WTC11 (cell line): ENCODE measurements at regions not wholly inside any gene's neighbourhood (a gene's known extent, or its start where the extent isn't known, plus 50 kb on each side); places are given as distances from the start of the nearest gene placed in this dataset.

Experiments used
- ATAC-seq: fragments of 200-7000 bp; cut with Tn5 transposase; 2 replicates; pipeline ENCODE4 v1.10.0; 2021; ENCODE audit warnings: mild to moderate bottlenecking, moderate library complexity
- CTCF ChIA-PET: fragments of 300-600 bp; sonication (Branson Sonifier 250); formaldehyde crosslinking; loops from one replicate; lab custom pipeline; 2021; ENCODE audit warnings: antibody characterized with exemption; lab: Charles Lee
- POLR2A ChIA-PET: fragments of 350-600 bp; sonication (Branson Sonifier 250); formaldehyde crosslinking; loops from one replicate; lab custom pipeline; 2021; ENCODE audit warnings: antibody characterized with exemption; lab: Charles Lee
- DNase-seq: peaks from one replicate; pipeline ENCODE4 v3.0.0; 2021; ENCODE audit warnings: low spot score
- H3K27ac Mint-ChIP-seq: 2 replicates; pipeline ENCODE4 v1.8.0; 2021; ENCODE audit warnings: mixed read lengths
- H3K27me3 Mint-ChIP-seq: 2 replicates; pipeline ENCODE4 v1.8.0; 2021; ENCODE audit warnings: low read depth, mild to moderate bottlenecking, moderate library complexity, mixed read lengths
- H3K36me3 Mint-ChIP-seq: 2 replicates; pipeline ENCODE4 v1.8.0; 2021; ENCODE audit warnings: mixed read lengths
- H3K4me1 Mint-ChIP-seq: 2 replicates; pipeline ENCODE4 v1.8.0; 2022; ENCODE audit warnings: mixed read lengths
- H3K4me3 Mint-ChIP-seq: 2 replicates; pipeline ENCODE4 v1.8.0; 2021; ENCODE audit warnings: mild to moderate bottlenecking, moderate library complexity, mixed read lengths
- H3K9me3 Mint-ChIP-seq: 2 replicates; pipeline ENCODE4 v1.8.0; 2021; ENCODE audit warnings: mixed read lengths
- ELF4 ChIP-seq: sonication (generic); formaldehyde crosslinking; IDR thresholded peaks from 2 replicates; pipeline ENCODE4 v1.8.1; 2022; ENCODE audit warnings: low read depth, mild to moderate bottlenecking, moderate library complexity, missing genetic modification reagents
- FOXP1 ChIP-seq: sonication (generic); formaldehyde crosslinking; IDR thresholded peaks from 2 replicates; pipeline ENCODE4 v1.8.0; 2022; ENCODE audit warnings: missing genetic modification reagents, mild to moderate bottlenecking, moderate library complexity, borderline replicate concordance
- KAT7 ChIP-seq: sonication (generic); formaldehyde crosslinking; IDR thresholded peaks from 2 replicates; pipeline ENCODE4 v1.8.1; 2023; ENCODE audit warnings: missing genetic modification reagents, mild to moderate bottlenecking, borderline replicate concordance
- MXD4 ChIP-seq: fragments of 250-450 bp; sonication (Bioruptor Pico); IDR thresholded peaks from 2 replicates; pipeline ENCODE4 v1.8.0; 2021; ENCODE audit warnings: mild to moderate bottlenecking, moderate library complexity, borderline replicate concordance
- NR1H2 ChIP-seq: sonication (generic); formaldehyde crosslinking; IDR thresholded peaks from 2 replicates; pipeline ENCODE4 v1.9.0; 2021; ENCODE audit warnings: mild to moderate bottlenecking, moderate library complexity, missing genetic modification reagents
- NR3C1 ChIP-seq: sonication (generic); formaldehyde crosslinking; conservative IDR thresholded peaks from 2 replicates; pipeline ENCODE4 v1.8.1; 2023; ENCODE audit warnings: low read depth, mild to moderate bottlenecking, missing genetic modification reagents
- PRRX2 ChIP-seq: fragments of 250-450 bp; sonication (Bioruptor Pico); IDR thresholded peaks from 2 replicates; pipeline ENCODE4 v1.8.0; 2021; ENCODE audit warnings: mild to moderate bottlenecking
- SP1 ChIP-seq: sonication (generic); formaldehyde crosslinking; conservative IDR thresholded peaks from 2 replicates; pipeline ENCODE4 v1.8.1; 2022; ENCODE audit warnings: missing genetic modification reagents
- ZNF121 ChIP-seq: sonication (generic); formaldehyde crosslinking; IDR thresholded peaks from 2 replicates; pipeline ENCODE4 v1.8.0; 2023; ENCODE audit warnings: missing genetic modification reagents
- ZNF232 ChIP-seq: sonication (generic); formaldehyde crosslinking; IDR thresholded peaks from 2 replicates; pipeline ENCODE4 v1.8.0; 2022; ENCODE audit warnings: mild to moderate bottlenecking, missing genetic modification reagents
- ZNF317 ChIP-seq: sonication (generic); formaldehyde crosslinking; IDR thresholded peaks from 2 replicates; pipeline ENCODE4 v1.8.1; 2023; ENCODE audit warnings: low read depth, mild to moderate bottlenecking, moderate library complexity, missing genetic modification reagents, borderline replicate concordance
- TF ChIP-seq, protein P1 (sequence below): sonication (generic); formaldehyde crosslinking; conservative IDR thresholded peaks from 2 replicates; pipeline ENCODE4 v1.8.1; 2022; ENCODE audit warnings: mild to moderate bottlenecking, missing genetic modification reagents
- TF ChIP-seq, protein P2 (sequence below): sonication (generic); formaldehyde crosslinking; IDR thresholded peaks from 2 replicates; pipeline ENCODE4 v1.8.1; 2023; ENCODE audit warnings: mild to moderate bottlenecking, missing genetic modification reagents, moderate library complexity
- TF ChIP-seq, protein P3 (sequence below): sonication (generic); formaldehyde crosslinking; IDR thresholded peaks from 2 replicates; pipeline ENCODE4 v1.8.1; 2022; ENCODE audit warnings: low read depth, mild to moderate bottlenecking, moderate library complexity, missing genetic modification reagents, borderline replicate concordance
- TF ChIP-seq, protein P4 (sequence below): fragments of 250-450 bp; sonication (Bioruptor Pico); IDR thresholded peaks from 2 replicates; pipeline ENCODE4 v1.9.0; 2021; ENCODE audit warnings: mild to moderate bottlenecking
- TF ChIP-seq, protein P5 (sequence below): sonication (generic); formaldehyde crosslinking; IDR thresholded peaks from 2 replicates; pipeline ENCODE4 v1.8.0; 2023; ENCODE audit warnings: missing genetic modification reagents, mild to moderate bottlenecking, borderline replicate concordance
- TF ChIP-seq, protein P6 (sequence below): sonication (generic); formaldehyde crosslinking; IDR thresholded peaks from 2 replicates; pipeline ENCODE4 v1.8.0; 2022; ENCODE audit warnings: mild to moderate bottlenecking, missing genetic modification reagents
- TF ChIP-seq, protein P7 (sequence below): sonication (generic); formaldehyde crosslinking; IDR thresholded peaks from 2 replicates; pipeline ENCODE4 v1.8.1; 2023; ENCODE audit warnings: mild to moderate bottlenecking, missing genetic modification reagents, borderline replicate concordance
- TF ChIP-seq, protein P8 (sequence below): fragments of 250-450 bp; sonication (Bioruptor Pico); IDR thresholded peaks from 2 replicates; pipeline ENCODE4 v1.9.0; 2021; ENCODE audit warnings: mild to moderate bottlenecking

DNA sequence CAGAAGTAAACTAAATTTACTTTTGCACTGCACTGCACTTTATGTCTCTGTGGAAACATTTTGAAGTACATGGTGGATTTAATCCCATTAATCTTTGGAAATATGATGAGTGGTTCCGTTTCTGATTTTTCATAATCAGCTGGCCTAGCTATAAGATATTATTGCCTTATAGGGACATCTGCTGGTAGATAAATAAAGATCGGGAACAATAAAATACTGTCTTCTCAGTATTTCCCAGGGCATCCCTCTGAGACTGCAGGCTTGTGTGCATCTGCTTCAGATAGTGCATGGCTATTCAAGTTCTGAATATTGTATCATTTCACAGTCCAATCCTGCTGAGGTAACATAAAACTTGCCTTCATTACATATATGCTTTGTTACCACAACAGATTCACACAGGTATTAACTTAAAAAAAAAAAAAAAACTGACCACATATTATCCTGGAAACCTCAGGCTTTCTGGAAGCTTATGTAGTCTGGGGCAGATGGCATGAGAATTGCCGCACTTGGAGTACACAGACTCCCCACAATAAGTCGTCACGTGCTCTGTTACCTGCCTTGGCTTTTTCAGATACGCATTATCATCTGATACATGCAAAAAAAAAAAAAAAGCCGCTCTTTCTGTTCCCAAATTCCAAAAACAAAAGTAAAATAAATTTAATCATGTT, 330.8 kb upstream of the AGTR1 start:
- H3K9me3 Mint-ChIP-seq = peaks cover 17% of the 10 kb centered on the region
- peak; percentile 28; the same call in 1 of the 2 replicates for ATAC-seq
- no peak for TF ChIP-seq ZNF121 (CRISPR knock-in tag)
- TF ChIP-seq, protein P1, sequence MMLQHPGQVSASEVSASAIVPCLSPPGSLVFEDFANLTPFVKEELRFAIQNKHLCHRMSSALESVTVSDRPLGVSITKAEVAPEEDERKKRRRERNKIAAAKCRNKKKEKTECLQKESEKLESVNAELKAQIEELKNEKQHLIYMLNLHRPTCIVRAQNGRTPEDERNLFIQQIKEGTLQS = no peak
- no peak for TF ChIP-seq NR3C1 (CRISPR knock-in tag)
- TF ChIP-seq, protein P2, sequence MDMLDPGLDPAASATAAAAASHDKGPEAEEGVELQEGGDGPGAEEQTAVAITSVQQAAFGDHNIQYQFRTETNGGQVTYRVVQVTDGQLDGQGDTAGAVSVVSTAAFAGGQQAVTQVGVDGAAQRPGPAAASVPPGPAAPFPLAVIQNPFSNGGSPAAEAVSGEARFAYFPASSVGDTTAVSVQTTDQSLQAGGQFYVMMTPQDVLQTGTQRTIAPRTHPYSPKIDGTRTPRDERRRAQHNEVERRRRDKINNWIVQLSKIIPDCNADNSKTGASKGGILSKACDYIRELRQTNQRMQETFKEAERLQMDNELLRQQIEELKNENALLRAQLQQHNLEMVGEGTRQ (CRISPR knock-in tag) = no peak
- TF ChIP-seq, protein P3, sequence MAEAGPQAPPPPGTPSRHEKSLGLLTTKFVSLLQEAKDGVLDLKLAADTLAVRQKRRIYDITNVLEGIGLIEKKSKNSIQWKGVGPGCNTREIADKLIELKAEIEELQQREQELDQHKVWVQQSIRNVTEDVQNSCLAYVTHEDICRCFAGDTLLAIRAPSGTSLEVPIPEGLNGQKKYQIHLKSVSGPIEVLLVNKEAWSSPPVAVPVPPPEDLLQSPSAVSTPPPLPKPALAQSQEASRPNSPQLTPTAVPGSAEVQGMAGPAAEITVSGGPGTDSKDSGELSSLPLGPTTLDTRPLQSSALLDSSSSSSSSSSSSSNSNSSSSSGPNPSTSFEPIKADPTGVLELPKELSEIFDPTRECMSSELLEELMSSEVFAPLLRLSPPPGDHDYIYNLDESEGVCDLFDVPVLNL (CRISPR knock-in tag) = no peak
- no peak for TF ChIP-seq PRRX2 (CRISPR knock-in tag)
- TF ChIP-seq, protein P4, sequence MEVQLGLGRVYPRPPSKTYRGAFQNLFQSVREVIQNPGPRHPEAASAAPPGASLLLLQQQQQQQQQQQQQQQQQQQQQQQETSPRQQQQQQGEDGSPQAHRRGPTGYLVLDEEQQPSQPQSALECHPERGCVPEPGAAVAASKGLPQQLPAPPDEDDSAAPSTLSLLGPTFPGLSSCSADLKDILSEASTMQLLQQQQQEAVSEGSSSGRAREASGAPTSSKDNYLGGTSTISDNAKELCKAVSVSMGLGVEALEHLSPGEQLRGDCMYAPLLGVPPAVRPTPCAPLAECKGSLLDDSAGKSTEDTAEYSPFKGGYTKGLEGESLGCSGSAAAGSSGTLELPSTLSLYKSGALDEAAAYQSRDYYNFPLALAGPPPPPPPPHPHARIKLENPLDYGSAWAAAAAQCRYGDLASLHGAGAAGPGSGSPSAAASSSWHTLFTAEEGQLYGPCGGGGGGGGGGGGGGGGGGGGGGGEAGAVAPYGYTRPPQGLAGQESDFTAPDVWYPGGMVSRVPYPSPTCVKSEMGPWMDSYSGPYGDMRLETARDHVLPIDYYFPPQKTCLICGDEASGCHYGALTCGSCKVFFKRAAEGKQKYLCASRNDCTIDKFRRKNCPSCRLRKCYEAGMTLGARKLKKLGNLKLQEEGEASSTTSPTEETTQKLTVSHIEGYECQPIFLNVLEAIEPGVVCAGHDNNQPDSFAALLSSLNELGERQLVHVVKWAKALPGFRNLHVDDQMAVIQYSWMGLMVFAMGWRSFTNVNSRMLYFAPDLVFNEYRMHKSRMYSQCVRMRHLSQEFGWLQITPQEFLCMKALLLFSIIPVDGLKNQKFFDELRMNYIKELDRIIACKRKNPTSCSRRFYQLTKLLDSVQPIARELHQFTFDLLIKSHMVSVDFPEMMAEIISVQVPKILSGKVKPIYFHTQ (CRISPR knock-in tag) = no peak
- no peak for TF ChIP-seq FOXP1 (CRISPR knock-in tag)
- peaks cover 3% of the 10 kb centered on the region; the same call in 1 of the 2 replicates for H3K36me3 Mint-ChIP-seq
- ChIA-PET CTCF (interaction anchor here (1.3 kb wide), 1 partner anchor 290 kb away, joined by 3 read pairs; no protein-coding TSS in a partner anchor), POLR2A (no interaction called here)
- H3K27ac Mint-ChIP-seq = no peak overlapping the region
- no peaks in the 10 kb centered on the region for H3K4me1 Mint-ChIP-seq
- no peak overlapping the region for H3K4me3 Mint-ChIP-seq
- no peaks in the 10 kb centered on the region for H3K27me3 Mint-ChIP-seq
- DNase-seq = no peak

DNA sequence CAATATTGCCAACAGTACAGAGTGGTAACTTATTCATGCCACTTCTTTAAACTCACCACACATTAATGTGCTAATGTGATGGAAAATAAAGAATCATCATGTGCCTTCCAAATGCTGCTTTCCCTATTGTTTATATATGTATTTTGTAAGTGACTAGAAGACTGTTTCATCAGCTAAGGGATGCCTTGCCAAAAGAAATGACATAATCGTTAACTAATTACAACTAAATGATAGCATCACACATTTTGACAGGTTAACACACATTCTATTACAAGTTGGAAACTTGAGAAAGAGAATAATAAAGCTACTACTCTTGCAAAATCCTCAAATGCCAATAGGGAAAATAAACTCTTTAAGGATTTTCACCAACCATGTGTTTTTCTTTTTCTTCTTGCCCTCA, 329.9 kb upstream of the AGTR1 start:
- DNase-seq (no peak), ATAC-seq (no peak)
- POLR2A ChIA-PET = no interaction called here
- CTCF ChIA-PET = no interaction called here
- Mint-ChIP-seq H3K4me3 (no peak overlapping the region), H3K27ac (no peak overlapping the region), H3K27me3 (no peaks in the 10 kb centered on the region), H3K9me3 (peaks cover 17% of the 10 kb centered on the region), H3K36me3 (peaks cover 3% of the 10 kb centered on the region; the same call in 1 of the 2 replicates), H3K4me1 (no peaks in the 10 kb centered on the region)
- TF ChIP-seq NR1H2 (CRISPR knock-in tag) = no peak
- TF ChIP-seq, protein P5, sequence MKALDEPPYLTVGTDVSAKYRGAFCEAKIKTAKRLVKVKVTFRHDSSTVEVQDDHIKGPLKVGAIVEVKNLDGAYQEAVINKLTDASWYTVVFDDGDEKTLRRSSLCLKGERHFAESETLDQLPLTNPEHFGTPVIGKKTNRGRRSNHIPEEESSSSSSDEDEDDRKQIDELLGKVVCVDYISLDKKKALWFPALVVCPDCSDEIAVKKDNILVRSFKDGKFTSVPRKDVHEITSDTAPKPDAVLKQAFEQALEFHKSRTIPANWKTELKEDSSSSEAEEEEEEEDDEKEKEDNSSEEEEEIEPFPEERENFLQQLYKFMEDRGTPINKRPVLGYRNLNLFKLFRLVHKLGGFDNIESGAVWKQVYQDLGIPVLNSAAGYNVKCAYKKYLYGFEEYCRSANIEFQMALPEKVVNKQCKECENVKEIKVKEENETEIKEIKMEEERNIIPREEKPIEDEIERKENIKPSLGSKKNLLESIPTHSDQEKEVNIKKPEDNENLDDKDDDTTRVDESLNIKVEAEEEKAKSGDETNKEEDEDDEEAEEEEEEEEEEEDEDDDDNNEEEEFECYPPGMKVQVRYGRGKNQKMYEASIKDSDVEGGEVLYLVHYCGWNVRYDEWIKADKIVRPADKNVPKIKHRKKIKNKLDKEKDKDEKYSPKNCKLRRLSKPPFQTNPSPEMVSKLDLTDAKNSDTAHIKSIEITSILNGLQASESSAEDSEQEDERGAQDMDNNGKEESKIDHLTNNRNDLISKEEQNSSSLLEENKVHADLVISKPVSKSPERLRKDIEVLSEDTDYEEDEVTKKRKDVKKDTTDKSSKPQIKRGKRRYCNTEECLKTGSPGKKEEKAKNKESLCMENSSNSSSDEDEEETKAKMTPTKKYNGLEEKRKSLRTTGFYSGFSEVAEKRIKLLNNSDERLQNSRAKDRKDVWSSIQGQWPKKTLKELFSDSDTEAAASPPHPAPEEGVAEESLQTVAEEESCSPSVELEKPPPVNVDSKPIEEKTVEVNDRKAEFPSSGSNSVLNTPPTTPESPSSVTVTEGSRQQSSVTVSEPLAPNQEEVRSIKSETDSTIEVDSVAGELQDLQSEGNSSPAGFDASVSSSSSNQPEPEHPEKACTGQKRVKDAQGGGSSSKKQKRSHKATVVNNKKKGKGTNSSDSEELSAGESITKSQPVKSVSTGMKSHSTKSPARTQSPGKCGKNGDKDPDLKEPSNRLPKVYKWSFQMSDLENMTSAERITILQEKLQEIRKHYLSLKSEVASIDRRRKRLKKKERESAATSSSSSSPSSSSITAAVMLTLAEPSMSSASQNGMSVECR (CRISPR knock-in tag) = no peak
- TF ChIP-seq SP1 (CRISPR knock-in tag) = no peak
- TF ChIP-seq, protein P6, sequence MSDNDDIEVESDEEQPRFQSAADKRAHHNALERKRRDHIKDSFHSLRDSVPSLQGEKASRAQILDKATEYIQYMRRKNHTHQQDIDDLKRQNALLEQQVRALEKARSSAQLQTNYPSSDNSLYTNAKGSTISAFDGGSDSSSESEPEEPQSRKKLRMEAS (CRISPR knock-in tag) = no peak
- TF ChIP-seq ZNF232 = no peak
- TF ChIP-seq KAT7 (CRISPR knock-in tag) = no peak
- TF ChIP-seq ZNF317 (CRISPR knock-in tag) = no peak
- TF ChIP-seq, protein P7, sequence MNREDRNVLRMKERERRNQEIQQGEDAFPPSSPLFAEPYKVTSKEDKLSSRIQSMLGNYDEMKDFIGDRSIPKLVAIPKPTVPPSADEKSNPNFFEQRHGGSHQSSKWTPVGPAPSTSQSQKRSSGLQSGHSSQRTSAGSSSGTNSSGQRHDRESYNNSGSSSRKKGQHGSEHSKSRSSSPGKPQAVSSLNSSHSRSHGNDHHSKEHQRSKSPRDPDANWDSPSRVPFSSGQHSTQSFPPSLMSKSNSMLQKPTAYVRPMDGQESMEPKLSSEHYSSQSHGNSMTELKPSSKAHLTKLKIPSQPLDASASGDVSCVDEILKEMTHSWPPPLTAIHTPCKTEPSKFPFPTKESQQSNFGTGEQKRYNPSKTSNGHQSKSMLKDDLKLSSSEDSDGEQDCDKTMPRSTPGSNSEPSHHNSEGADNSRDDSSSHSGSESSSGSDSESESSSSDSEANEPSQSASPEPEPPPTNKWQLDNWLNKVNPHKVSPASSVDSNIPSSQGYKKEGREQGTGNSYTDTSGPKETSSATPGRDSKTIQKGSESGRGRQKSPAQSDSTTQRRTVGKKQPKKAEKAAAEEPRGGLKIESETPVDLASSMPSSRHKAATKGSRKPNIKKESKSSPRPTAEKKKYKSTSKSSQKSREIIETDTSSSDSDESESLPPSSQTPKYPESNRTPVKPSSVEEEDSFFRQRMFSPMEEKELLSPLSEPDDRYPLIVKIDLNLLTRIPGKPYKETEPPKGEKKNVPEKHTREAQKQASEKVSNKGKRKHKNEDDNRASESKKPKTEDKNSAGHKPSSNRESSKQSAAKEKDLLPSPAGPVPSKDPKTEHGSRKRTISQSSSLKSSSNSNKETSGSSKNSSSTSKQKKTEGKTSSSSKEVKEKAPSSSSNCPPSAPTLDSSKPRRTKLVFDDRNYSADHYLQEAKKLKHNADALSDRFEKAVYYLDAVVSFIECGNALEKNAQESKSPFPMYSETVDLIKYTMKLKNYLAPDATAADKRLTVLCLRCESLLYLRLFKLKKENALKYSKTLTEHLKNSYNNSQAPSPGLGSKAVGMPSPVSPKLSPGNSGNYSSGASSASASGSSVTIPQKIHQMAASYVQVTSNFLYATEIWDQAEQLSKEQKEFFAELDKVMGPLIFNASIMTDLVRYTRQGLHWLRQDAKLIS = no peak
- TF ChIP-seq MXD4 (CRISPR knock-in tag) = no peak
- TF ChIP-seq ELF4 = no peak
- TF ChIP-seq, protein P8, sequence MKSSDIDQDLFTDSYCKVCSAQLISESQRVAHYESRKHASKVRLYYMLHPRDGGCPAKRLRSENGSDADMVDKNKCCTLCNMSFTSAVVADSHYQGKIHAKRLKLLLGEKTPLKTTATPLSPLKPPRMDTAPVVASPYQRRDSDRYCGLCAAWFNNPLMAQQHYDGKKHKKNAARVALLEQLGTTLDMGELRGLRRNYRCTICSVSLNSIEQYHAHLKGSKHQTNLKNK (CRISPR knock-in tag) = no peak
